Karpas-422 (cell line): ENCODE measurements at regions not wholly inside any gene's neighbourhood (a gene's known extent, or its start where the extent isn't known, plus 50 kb on each side); places are given as distances from the start of the nearest gene placed in this dataset.
A peak's percentile ranks its signal among the peaks of the same experiment; 100 is the strongest.

ENCODE experiments used
- DNase-seq: peaks from one replicate; pipeline ENCODE4 v3.0.0-alpha.2; 2015
- H2AFZ ChIP-seq: fragments of 200-600 bp; sonication (generic); 2 replicates; pipeline ENCODE4 v1.6.1; 2014; ENCODE audit warnings: antibody characterized with exemption, low read length, mixed read lengths
- H3K27ac ChIP-seq: fragments of 200-600 bp; sonication (generic); 2 replicates; pipeline ENCODE4 v1.5.1; 2014; ENCODE audit warnings: mild to moderate bottlenecking, low read length, moderate library complexity
- H3K27me3 ChIP-seq: fragments of 200-600 bp; sonication (generic); 2 replicates; pipeline ENCODE4 v1.6.1; 2014; ENCODE audit warnings: low read length, mixed read lengths
- H3K36me3 ChIP-seq: fragments of 200-600 bp; sonication (generic); 2 replicates; pipeline ENCODE4 v1.6.1; 2014; ENCODE audit warnings: low read length, mixed read lengths; ENCODE audit not compliant: insufficient read depth
- H3K4me1 ChIP-seq: fragments of 200-600 bp; sonication (generic); 2 replicates; pipeline ENCODE4 v1.6.1; 2014; ENCODE audit warnings: mild to moderate bottlenecking, low read length, mixed read lengths
- H3K4me2 ChIP-seq: fragments of 200-600 bp; sonication (generic); 2 replicates; pipeline ENCODE4 v1.6.1; 2014; ENCODE audit warnings: low read length, low read depth, mild to moderate bottlenecking; ENCODE audit not compliant: poor library complexity, severe bottlenecking
- H3K4me3 ChIP-seq: fragments of 200-600 bp; sonication (generic); 2 replicates; pipeline ENCODE4 v1.5.1; 2014; ENCODE audit warnings: mild to moderate bottlenecking, antibody characterized with exemption, low read length, mixed read lengths
- H3K79me2 ChIP-seq: fragments of 200-600 bp; sonication (generic); 2 replicates; pipeline ENCODE4 v1.6.1; 2014; ENCODE audit warnings: mild to moderate bottlenecking, low read length, mixed read lengths
- H3K9ac ChIP-seq: fragments of 200-600 bp; sonication (generic); 2 replicates; pipeline ENCODE4 v1.6.0; 2014; ENCODE audit warnings: low read length
- H3K9me2 ChIP-seq: fragments of 200-600 bp; sonication (generic), shearing (Covaris generic); replicated peaks from 2 replicates; pipeline ENCODE4 v1.6.0; 2014; ENCODE audit warnings: mild to moderate bottlenecking, low read length, moderate library complexity; ENCODE audit not compliant: insufficient read depth
- H3K9me3 ChIP-seq: fragments of 300-700, 200-600 bp; sonication (generic); 2 replicates; pipeline ENCODE4 v1.6.1; 2014; ENCODE audit warnings: low read length, mixed read lengths
- H4K20me1 ChIP-seq: fragments of 200-600 bp; sonication (generic); 2 replicates; pipeline ENCODE4 v1.6.1; 2014; ENCODE audit warnings: mild to moderate bottlenecking, antibody characterized with exemption, low read length, low read depth; ENCODE audit not compliant: insufficient read depth

DNA sequence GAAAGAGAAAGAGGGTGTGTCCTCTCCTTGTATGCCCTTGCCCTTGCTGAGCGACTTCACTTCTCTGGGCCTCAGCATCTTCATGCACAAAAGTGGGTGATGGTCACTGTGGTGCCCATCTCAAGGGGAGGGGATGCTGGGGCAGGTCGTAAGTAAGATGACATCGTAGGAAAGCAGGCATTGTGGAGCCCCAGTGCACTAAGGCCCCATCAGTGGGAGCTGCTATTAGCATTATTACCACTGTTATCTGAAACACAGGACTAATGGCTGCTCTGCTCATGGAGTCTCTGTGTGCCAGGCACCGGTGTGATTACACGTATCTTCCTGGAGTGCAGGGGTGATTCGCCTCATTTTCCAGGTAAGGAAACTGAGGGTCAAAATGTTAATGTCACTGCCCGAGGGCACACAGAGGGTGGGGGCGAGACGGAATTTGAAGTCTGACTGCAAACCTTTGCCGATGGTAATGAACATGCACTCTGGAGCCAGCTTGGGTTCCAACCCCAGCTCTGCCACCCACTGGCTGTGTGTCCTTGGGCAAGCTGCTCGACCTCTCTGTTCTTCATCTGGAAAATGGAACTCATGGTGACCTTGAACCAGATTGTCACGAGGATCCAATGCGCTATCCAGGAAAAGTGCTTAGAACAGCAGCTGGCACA is 63.2 kb upstream of the GSE1 start:
- no peak overlapping the region for H3K4me3 ChIP-seq
- no peaks in the 10 kb centered on the region for H3K79me2 ChIP-seq
- peaks cover 14% of the 10 kb centered on the region for H3K4me1 ChIP-seq
- H4K20me1 ChIP-seq = 0 out of 2 replicates have a peak, but pooled peaks cover 4% of the 10 kb centered on the region
- no peak for DNase-seq
- no peaks in the 10 kb centered on the region for H3K27me3 ChIP-seq
- H2AFZ ChIP-seq = no peak overlapping the region
- no peaks in the 10 kb centered on the region for H3K9me3 ChIP-seq
- no peaks in the 10 kb centered on the region for H3K36me3 ChIP-seq
- no peak overlapping the region for H3K9ac ChIP-seq
- no peak overlapping the region for H3K4me2 ChIP-seq
- H3K27ac ChIP-seq = no peak overlapping the region
- H3K9me2 ChIP-seq = no peaks in the 10 kb centered on the region

DNA sequence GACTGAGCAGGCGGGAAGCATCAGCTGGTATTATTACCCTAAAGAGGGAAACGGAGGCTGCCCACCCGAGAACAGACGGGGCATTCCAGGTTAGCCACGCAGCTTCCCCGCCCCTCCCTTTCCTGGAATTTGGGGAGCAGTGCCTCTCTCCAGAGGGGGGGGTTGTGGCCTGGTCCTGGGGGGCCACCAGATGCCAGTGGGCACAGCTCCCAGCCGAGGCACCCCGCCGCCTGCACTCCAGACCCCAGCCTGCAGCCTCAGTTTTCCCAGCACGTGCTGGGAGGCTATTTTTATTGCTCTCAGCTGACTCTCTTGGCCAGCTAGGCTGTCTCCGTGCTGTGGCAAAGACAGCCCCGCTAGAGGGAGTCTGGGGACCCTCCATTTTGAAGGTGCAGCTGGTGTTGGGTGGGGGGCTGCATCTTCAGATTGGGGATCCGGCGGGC is 62.7 kb upstream of the GSE1 start:
- no peak overlapping the region for H3K4me2 ChIP-seq
- H3K36me3 ChIP-seq = no peaks in the 10 kb centered on the region
- no peak overlapping the region for H3K4me3 ChIP-seq
- H3K27me3 ChIP-seq = no peaks in the 10 kb centered on the region
- H3K4me1 ChIP-seq = peaks cover 20% of the 10 kb centered on the region
- H3K27ac ChIP-seq = no peak overlapping the region
- H3K79me2 ChIP-seq = no peaks in the 10 kb centered on the region
- no peaks in the 10 kb centered on the region for H3K9me2 ChIP-seq
- no peak for DNase-seq
- H3K9ac ChIP-seq = no peak overlapping the region
- H4K20me1 ChIP-seq = no peaks in the 10 kb centered on the region
- H2AFZ ChIP-seq = no peak overlapping the region
- H3K9me3 ChIP-seq = no peaks in the 10 kb centered on the region

DNA sequence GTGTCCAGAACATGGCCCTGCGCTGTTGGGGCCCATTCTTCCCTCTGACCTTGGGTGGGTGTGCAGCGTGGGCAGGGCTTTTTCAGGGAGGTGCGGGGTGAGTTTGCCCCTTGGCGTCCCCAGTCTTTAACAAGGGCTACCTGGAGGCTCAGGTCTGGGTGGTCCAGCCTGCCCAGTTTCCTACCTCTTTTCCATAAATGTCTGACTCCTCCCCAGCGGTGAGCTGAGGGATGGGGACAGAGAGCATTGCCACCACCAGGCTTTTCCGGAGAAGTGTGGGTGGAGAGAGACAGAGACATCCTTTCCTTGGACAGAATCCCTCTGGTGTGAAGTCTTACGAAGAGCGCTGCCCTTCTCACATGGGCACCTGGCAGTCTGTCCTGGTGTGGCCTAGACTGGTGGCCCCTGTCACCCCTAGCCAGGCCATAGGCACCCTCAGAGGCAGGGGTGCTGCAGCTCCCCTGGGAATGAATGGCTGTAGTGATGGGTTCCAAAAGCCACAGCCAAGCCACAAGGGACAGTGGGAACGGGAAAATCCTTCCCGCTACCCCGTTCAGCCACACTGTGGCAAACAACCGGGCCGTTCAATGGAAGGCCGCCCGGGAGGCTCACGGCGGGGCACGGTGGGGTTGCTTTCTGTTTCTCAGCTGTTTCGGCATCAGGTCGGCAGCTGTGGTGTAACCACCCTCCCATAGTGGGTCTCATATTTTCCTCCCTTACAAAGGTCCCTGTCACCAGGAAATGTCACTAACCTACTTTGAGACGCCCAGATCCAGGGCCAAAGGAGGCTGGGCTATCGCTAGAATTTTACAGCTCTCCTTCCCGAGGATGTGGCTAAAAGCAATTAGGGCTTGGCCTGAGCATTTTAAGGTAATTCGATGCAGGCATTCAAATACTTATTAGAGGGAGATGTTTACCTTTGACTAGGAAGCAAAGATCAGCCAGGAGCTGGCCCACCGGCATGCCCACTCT is 61.9 kb upstream of the GSE1 start:
- Histone ChIP-seq H3K9ac (no peak overlapping the region), H3K9me3 (no peaks in the 10 kb centered on the region), H3K27me3 (0 out of 2 replicates have a peak, but pooled peaks cover 3% of the 10 kb centered on the region), H3K4me1 (peaks cover 28% of the 10 kb centered on the region), H3K4me2 (no peak overlapping the region), H3K79me2 (no peaks in the 10 kb centered on the region), H3K36me3 (no peaks in the 10 kb centered on the region), H3K9me2 (no peaks in the 10 kb centered on the region), H3K4me3 (no peak overlapping the region), H3K27ac (no peak overlapping the region), H4K20me1 (no peaks in the 10 kb centered on the region), H2AFZ (no peak overlapping the region)
- DNase-seq = no peak

DNA sequence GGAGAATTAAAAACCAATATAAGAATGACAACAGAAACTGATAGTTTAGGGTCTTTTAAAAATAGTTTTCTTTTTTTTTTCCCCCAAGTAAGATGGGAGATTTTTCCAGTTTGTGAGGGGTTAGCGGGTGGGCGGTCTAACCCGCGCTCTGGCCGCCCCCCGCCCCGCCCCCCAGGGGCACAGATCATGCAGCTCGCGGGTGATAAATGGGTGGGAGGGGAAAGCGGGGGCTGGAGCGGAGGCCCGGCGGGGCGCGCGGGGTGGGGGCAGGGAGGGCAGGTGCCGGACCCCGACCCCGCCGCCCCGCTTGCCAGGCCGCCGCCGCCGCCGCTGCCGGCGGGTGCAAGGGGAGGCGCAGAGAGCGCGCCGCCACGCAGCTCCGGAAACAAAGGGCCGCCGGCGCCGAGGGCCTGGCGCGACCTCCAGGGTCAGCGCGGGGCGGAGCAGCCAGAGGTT is 60.1 kb upstream of the GSE1 start:
- Histone ChIP-seq H3K9me2 (no peaks in the 10 kb centered on the region), H3K9me3 (no peaks in the 10 kb centered on the region), H3K4me1 (peaks cover 45% of the 10 kb centered on the region), H2AFZ (no peak overlapping the region), H3K4me2 (peak overlapping the region; percentile 44), H4K20me1 (0 out of 2 replicates have a peak, but pooled peaks cover 5% of the 10 kb centered on the region), H3K4me3 (no peak overlapping the region), H3K27me3 (peaks cover 6% of the 10 kb centered on the region; the same call in 1 of the 2 replicates), H3K9ac (no peak overlapping the region), H3K27ac (no peak overlapping the region), H3K36me3 (no peaks in the 10 kb centered on the region), H3K79me2 (no peaks in the 10 kb centered on the region)
- DNase-seq = no peak

DNA sequence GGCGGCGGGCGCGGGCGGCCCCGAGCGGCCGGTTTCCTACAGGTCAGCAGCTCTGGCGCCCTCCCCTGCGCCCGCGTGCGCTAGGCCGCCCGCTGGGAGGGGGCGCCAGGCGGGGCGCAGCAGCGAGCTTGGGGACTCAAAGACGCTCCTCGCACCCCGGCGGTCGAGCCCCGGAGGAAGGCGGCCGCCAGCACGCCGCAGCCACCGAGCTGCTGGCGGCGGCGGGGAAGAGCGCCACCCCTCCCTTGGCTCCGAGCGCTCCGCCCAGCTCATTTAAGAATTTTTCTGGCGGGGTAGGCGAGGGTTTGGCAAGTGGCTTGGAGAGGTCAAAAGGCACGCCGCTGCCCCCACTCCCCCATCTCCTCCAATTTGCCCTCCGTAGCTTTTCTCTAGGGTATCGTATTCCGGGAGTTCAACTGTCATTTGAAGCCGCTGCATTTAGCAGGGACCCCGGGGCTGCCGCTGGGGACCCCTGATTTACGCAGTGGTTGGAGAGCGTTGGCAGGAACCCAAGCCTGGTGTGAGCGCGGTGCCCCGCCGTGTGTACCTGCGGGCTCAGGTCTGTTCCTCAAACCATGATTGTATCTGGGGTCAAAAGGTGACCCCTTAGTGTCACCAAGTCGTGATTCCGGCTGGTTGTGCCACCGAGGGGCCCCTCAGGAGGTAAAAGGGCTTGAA is 59.5 kb upstream of the GSE1 start:
- Histone ChIP-seq H3K79me2 (no peaks in the 10 kb centered on the region), H3K9me3 (no peaks in the 10 kb centered on the region), H3K27me3 (peaks cover 6% of the 10 kb centered on the region; the same call in 1 of the 2 replicates), H3K9ac (no peak overlapping the region), H3K36me3 (no peaks in the 10 kb centered on the region), H3K4me2 (peak overlapping the region; percentile 44), H3K27ac (no peak overlapping the region), H2AFZ (no peak overlapping the region), H3K9me2 (no peaks in the 10 kb centered on the region), H4K20me1 (0 out of 2 replicates have a peak, but pooled peaks cover 5% of the 10 kb centered on the region), H3K4me1 (peaks cover 46% of the 10 kb centered on the region), H3K4me3 (peak overlapping the region; percentile 23; the same call in 1 of the 2 replicates)
- DNase-seq = no peak

DNA sequence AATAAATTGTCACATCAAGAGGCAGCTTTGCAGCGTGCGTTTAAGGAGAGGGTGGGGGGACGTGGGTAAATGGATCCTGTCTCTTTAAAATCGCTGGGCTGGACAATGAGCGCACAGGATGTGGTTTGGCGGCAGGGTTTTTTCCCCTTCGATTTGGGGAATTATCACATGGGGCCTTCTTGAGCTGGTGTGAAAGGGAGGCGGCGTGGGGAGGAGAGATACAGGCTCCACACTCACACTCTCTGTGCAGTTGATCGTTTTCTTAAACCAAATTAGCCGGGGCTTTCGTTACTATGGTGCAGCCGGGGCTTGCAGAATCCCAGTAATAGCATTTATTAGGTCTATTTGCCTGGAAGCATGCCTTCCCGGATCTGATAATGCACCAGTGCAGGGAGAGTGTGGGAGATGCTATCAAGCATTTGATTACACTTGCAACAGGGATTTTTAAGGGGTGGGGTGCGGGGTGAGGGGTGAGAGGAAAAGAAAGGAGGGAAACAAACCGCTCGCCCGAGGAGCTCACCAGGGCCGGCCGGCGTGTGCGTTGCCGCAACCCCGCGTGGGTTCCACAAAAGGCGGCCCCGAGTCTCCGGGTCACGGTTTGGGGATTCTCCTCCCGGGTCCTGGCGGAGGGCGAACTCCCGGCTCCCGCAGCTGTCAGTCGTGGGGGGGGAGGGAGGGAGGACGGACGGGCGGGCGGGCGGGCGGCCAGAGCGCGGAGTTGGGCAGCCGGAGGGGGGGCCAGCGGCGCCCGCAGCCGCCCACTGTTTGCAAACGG is 58.8 kb upstream of the GSE1 start:
- Histone ChIP-seq H3K9ac (peak overlapping the region; percentile 54; the same call in 1 of the 2 replicates), H3K36me3 (no peaks in the 10 kb centered on the region), H4K20me1 (0 out of 2 replicates have a peak, but pooled peaks cover 5% of the 10 kb centered on the region), H3K4me1 (peaks cover 46% of the 10 kb centered on the region), H3K27me3 (peaks cover 6% of the 10 kb centered on the region; the same call in 1 of the 2 replicates), H3K9me2 (no peaks in the 10 kb centered on the region), H3K9me3 (no peaks in the 10 kb centered on the region), H3K4me2 (peak overlapping the region; percentile 92), H2AFZ (no peak overlapping the region), H3K4me3 (peak overlapping the region; percentile 68), H3K79me2 (no peaks in the 10 kb centered on the region), H3K27ac (no peak overlapping the region)
- DNase-seq = peak; percentile 66

DNA sequence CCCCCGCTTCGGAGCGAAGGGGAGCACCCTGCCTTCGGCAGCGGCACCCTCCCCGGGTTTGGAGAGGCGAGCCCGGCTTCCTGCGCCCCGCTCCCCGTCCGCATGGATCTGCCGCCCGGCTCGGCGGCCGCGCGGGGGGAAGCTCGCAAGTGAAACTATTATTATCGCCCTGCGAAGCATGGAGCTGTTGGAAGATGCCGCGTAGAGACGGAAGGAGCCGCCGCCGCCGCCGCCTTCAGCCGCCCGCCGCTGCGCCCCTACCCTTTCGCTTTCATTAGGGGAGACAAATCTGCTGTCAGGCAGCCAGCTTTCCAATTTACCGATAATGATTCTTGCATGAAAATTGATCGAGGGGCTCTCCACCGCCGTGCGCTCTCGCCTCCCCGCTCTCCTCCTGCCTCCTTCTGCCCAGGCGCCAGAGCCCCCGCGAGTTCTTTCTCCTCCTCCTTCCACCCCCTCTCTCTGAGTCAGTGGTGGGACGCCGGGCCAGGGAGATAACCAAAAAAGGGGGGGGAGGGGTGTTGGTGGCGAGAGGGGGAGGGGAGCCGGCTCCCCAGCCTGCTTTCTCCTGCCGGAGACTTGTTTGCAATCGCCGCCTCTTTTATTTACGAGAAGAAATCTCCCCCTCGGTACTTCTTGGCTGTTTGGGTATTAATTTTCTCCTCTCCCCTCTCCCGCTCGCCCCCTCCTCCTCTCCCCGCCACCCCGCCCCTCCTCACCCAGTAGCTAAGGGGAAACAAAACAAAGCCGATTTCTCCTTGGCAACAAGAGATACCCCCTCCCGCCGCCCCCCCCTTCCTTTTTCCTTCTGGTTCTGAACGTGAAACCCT is 58.0 kb upstream of the GSE1 start:
- Histone ChIP-seq H2AFZ (peak overlapping the region; percentile 62; the same call in 1 of the 2 replicates), H3K4me1 (peaks cover 46% of the 10 kb centered on the region), H3K4me2 (peak overlapping the region; percentile 92), H3K27ac (no peak overlapping the region), H3K36me3 (no peaks in the 10 kb centered on the region), H4K20me1 (peaks cover 5% of the 10 kb centered on the region; the same call in 1 of the 2 replicates), H3K4me3 (peak overlapping the region; percentile 68), H3K27me3 (peaks cover 6% of the 10 kb centered on the region; the same call in 1 of the 2 replicates), H3K9ac (peak overlapping the region; percentile 54), H3K9me3 (no peaks in the 10 kb centered on the region), H3K9me2 (no peaks in the 10 kb centered on the region), H3K79me2 (no peaks in the 10 kb centered on the region)
- peak; percentile 53 for DNase-seq
